CD8-positive, alpha-beta memory T cell (primary cell): ENCODE measurements at regions not wholly inside any gene's neighbourhood (a gene's known extent, or its start where the extent isn't known, plus 50 kb on each side); places are given as distances from the start of the nearest gene placed in this dataset.

ENCODE experiments used
- CTCF ChIA-PET: fragments of 350-600 bp; sonication (Branson Sonifier 250); formaldehyde crosslinking; loops from one replicate; lab custom pipeline; 2021; ENCODE audit warnings: antibody characterized with exemption; lab: Charles Lee
- POLR2A ChIA-PET: fragments of 350-600 bp; sonication (Branson Sonifier 250); formaldehyde crosslinking; loops from one replicate; lab custom pipeline; 2021; ENCODE audit warnings: antibody characterized with exemption; lab: Charles Lee
- DNase-seq, 5 donors: peaks; one replicate each; pipeline versions ENCODE4 v3.0.0 to v3.0.0-alpha.2; 2020 to 2022; ENCODE audit warnings: mixed read lengths in 1 of 5
- H3K27ac ChIP-seq: one replicate; pipeline ENCODE4 v1.7.0; 2013; ENCODE audit warnings: low read depth, mild to moderate bottlenecking, low read length, moderate library complexity
- H3K27me3 ChIP-seq: 2 replicates; pipeline ENCODE4 v1.7.0; 2013; ENCODE audit warnings: low read length, mild to moderate bottlenecking; ENCODE audit not compliant: insufficient read depth, poor library complexity, severe bottlenecking
- H3K36me3 ChIP-seq: 2 replicates; pipeline ENCODE4 v1.7.0; 2013; ENCODE audit warnings: mild to moderate bottlenecking, low read length, moderate library complexity; ENCODE audit not compliant: insufficient read depth
- H3K4me1 ChIP-seq: 2 replicates; pipeline ENCODE4 v1.7.0; 2013; ENCODE audit warnings: mild to moderate bottlenecking, low read length, moderate library complexity; ENCODE audit not compliant: insufficient read depth
- H3K4me3 ChIP-seq: 2 replicates; pipeline ENCODE4 v1.7.0; 2013; ENCODE audit warnings: mild to moderate bottlenecking, low read length
- H3K9me3 ChIP-seq: 2 replicates; pipeline ENCODE4 v1.7.0; 2013; ENCODE audit warnings: mild to moderate bottlenecking, low read length
- H3K27ac Mint-ChIP-seq, 8 donors: one replicate each; pipeline ENCODE4 v1.8.0; 2020 to 2021; ENCODE audit warnings: mixed read lengths in 8 of 8, mild to moderate bottlenecking in 6 of 8, inconsistent platforms in 3 of 8, moderate library complexity in 3 of 8
- H3K27me3 Mint-ChIP-seq, 2 donors: one replicate each; pipeline ENCODE4 v1.8.0; 2020 to 2021; ENCODE audit warnings: mixed read lengths in 2 of 2, mild to moderate bottlenecking in 1 of 2, moderate library complexity in 1 of 2
- H3K36me3 Mint-ChIP-seq, 3 donors: one replicate each; pipeline ENCODE4 v1.8.0; 2020 to 2021; ENCODE audit warnings: mixed read lengths in 3 of 3, inconsistent platforms in 1 of 3, mild to moderate bottlenecking in 1 of 3
- H3K4me1 Mint-ChIP-seq, 3 donors: one replicate each; pipeline ENCODE4 v1.8.0; 2020 to 2021; ENCODE audit warnings: mixed read lengths in 3 of 3, inconsistent platforms in 1 of 3, mild to moderate bottlenecking in 1 of 3
- H3K4me3 Mint-ChIP-seq, 7 donors: one replicate each; pipeline ENCODE4 v1.8.0; 2020 to 2021; ENCODE audit warnings: mixed read lengths in 7 of 7, mild to moderate bottlenecking in 6 of 7, moderate library complexity in 4 of 7, inconsistent platforms in 2 of 7
- H3K9me3 Mint-ChIP-seq, 5 donors: one replicate each; pipeline ENCODE4 v1.8.0; 2020 to 2022; ENCODE audit warnings: mixed read lengths in 5 of 5, mild to moderate bottlenecking in 3 of 5, moderate library complexity in 2 of 5, inconsistent platforms in 1 of 5

GRCh38 chr4:93888308-93888707, 59.8 kb downstream of the ATOH1 start:
- Histone ChIP-seq H3K4me3 (no peak overlapping the region), H3K27me3 (no peaks in the 10 kb centered on the region), H3K9me3 (no peaks in the 10 kb centered on the region), H3K4me1 (no peaks in the 10 kb centered on the region), H3K36me3 (no peaks in the 10 kb centered on the region), H3K27ac (no peak overlapping the region)
- Mint-ChIP-seq H3K9me3 (peaks cover 0 to 3% (median 0%) of the 10 kb centered on the region in 5 donors), H3K4me3 (no peak overlapping the region), H3K27ac (no peak overlapping the region), H3K27me3 (no peaks in the 10 kb centered on the region), H3K36me3 (no peaks in the 10 kb centered on the region), H3K4me1 (no peaks in the 10 kb centered on the region)
- no peak for DNase-seq
- POLR2A ChIA-PET: no interaction called here
- CTCF ChIA-PET: no interaction called here

GRCh38 chr4:93888768-93889167, 60.2 kb downstream of the ATOH1 start:
- no peaks in the 10 kb centered on the region for H3K4me1 ChIP-seq
- ChIA-PET CTCF (no interaction called here), POLR2A (no interaction called here)
- H3K27ac ChIP-seq: no peak overlapping the region
- H3K27me3 ChIP-seq: no peaks in the 10 kb centered on the region
- H3K36me3 ChIP-seq: no peaks in the 10 kb centered on the region
- no peaks in the 10 kb centered on the region for H3K9me3 ChIP-seq
- no peak for DNase-seq
- Mint-ChIP-seq H3K4me3 (no peak overlapping the region), H3K4me1 (no peaks in the 10 kb centered on the region), H3K9me3 (peaks cover 0 to 3% (median 0%) of the 10 kb centered on the region in 5 donors), H3K27ac (no peak overlapping the region), H3K27me3 (no peaks in the 10 kb centered on the region), H3K36me3 (no peaks in the 10 kb centered on the region)
- H3K4me3 ChIP-seq: no peak overlapping the region

DNA sequence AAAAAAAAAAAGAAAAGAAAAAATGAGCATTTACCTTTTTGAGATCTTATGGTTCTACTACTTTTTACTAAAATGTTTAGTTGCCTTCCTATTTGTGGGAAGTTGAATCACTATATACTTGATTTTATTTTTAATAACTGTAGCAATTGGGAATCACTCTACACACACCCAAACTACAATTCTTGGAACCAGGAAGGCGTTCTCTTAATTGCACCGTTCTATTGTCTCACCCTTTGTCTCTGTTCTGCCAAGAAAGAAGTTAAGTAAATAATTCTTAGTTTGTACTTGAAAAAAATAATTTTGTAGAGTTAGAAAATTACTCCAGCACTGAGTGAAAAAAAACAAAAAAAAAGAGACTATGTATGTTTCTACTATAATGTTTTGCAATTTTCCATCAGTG, 62.7 kb downstream of the ATOH1 start:
- CTCF ChIA-PET: no interaction called here
- no peak overlapping the region for H3K27ac Mint-ChIP-seq
- H3K4me1 Mint-ChIP-seq: no peaks in the 10 kb centered on the region
- H3K9me3 Mint-ChIP-seq: peaks cover 0 to 3% (median 0%) of the 10 kb centered on the region in 5 donors
- no peaks in the 10 kb centered on the region for H3K27me3 Mint-ChIP-seq
- Histone ChIP-seq H3K36me3 (no peaks in the 10 kb centered on the region), H3K27ac (no peak overlapping the region), H3K9me3 (no peaks in the 10 kb centered on the region), H3K4me3 (no peak overlapping the region), H3K4me1 (no peaks in the 10 kb centered on the region), H3K27me3 (no peaks in the 10 kb centered on the region)
- DNase-seq: no peak
- H3K36me3 Mint-ChIP-seq: no peaks in the 10 kb centered on the region
- POLR2A ChIA-PET: no interaction called here
- no peak overlapping the region for H3K4me3 Mint-ChIP-seq

GRCh38 chr4:93894995-93895394, 66.4 kb downstream of the ATOH1 start:
- CTCF ChIA-PET: no interaction called here
- Mint-ChIP-seq H3K27me3 (no peaks in the 10 kb centered on the region), H3K27ac (no peak overlapping the region), H3K4me1 (no peaks in the 10 kb centered on the region), H3K9me3 (peaks cover 0 to 3% (median 0%) of the 10 kb centered on the region in 5 donors), H3K4me3 (no peak overlapping the region), H3K36me3 (no peaks in the 10 kb centered on the region)
- H3K27ac ChIP-seq: no peak overlapping the region
- H3K36me3 ChIP-seq: no peaks in the 10 kb centered on the region
- H3K4me1 ChIP-seq: no peaks in the 10 kb centered on the region
- DNase-seq: no peak
- H3K9me3 ChIP-seq: no peaks in the 10 kb centered on the region
- POLR2A ChIA-PET: no interaction called here
- no peak overlapping the region for H3K4me3 ChIP-seq
- no peaks in the 10 kb centered on the region for H3K27me3 ChIP-seq

GRCh38 chr4:93896516-93896915, 68.0 kb downstream of the ATOH1 start:
- no peaks in the 10 kb centered on the region for H3K4me1 ChIP-seq
- Mint-ChIP-seq H3K27me3 (no peaks in the 10 kb centered on the region), H3K36me3 (no peaks in the 10 kb centered on the region), H3K27ac (no peak overlapping the region), H3K9me3 (peaks cover 0 to 3% (median 0%) of the 10 kb centered on the region in 5 donors), H3K4me3 (no peak overlapping the region), H3K4me1 (no peaks in the 10 kb centered on the region)
- DNase-seq: no peak
- no peaks in the 10 kb centered on the region for H3K9me3 ChIP-seq
- CTCF ChIA-PET: no interaction called here
- H3K36me3 ChIP-seq: no peaks in the 10 kb centered on the region
- H3K27me3 ChIP-seq: no peaks in the 10 kb centered on the region
- H3K27ac ChIP-seq: no peak overlapping the region
- H3K4me3 ChIP-seq: no peak overlapping the region
- POLR2A ChIA-PET: no interaction called here

DNA sequence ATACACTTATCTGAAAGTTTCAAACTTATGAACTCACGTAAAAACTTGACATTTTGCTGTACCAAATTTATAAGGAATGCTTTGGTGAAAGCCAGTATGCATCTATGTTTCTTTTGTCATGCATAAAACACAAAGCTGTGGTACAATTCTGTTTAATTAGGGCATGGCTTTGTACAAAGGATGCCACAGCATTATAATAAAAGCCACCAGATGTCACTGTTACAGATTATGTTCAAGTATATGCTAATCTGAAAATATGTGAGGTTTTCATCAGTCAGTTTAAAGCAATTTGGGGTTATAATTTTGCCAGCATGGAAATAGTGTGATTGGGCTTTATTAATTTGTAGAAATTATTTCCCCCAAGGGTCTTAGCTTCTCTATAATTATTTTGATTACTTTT, 69.0 kb downstream of the ATOH1 start:
- ChIA-PET CTCF (no interaction called here), POLR2A (no interaction called here)
- H3K27ac Mint-ChIP-seq: no peak overlapping the region
- Histone ChIP-seq H3K9me3 (no peaks in the 10 kb centered on the region), H3K27me3 (no peaks in the 10 kb centered on the region), H3K27ac (no peak overlapping the region), H3K4me1 (no peaks in the 10 kb centered on the region), H3K36me3 (no peaks in the 10 kb centered on the region), H3K4me3 (no peak overlapping the region)
- no peak for DNase-seq
- no peaks in the 10 kb centered on the region for H3K27me3 Mint-ChIP-seq
- no peak overlapping the region for H3K4me3 Mint-ChIP-seq
- H3K36me3 Mint-ChIP-seq: no peaks in the 10 kb centered on the region
- no peaks in the 10 kb centered on the region for H3K4me1 Mint-ChIP-seq
- peaks cover 0 to 3% (median 0%) of the 10 kb centered on the region in 5 donors for H3K9me3 Mint-ChIP-seq

GRCh38 chr4:93908778-93909177, 80.2 kb downstream of the ATOH1 start:
- DNase-seq: no peak
- H3K4me1 Mint-ChIP-seq: no peaks in the 10 kb centered on the region
- Histone ChIP-seq H3K4me1 (no peaks in the 10 kb centered on the region), H3K27ac (no peak overlapping the region), H3K4me3 (no peak overlapping the region), H3K36me3 (no peaks in the 10 kb centered on the region), H3K9me3 (no peaks in the 10 kb centered on the region), H3K27me3 (no peaks in the 10 kb centered on the region)
- peaks cover 0 to 7% (median 6%) of the 10 kb centered on the region in 5 donors for H3K9me3 Mint-ChIP-seq
- no peak overlapping the region for H3K4me3 Mint-ChIP-seq
- CTCF ChIA-PET: no interaction called here
- no peaks in the 10 kb centered on the region for H3K36me3 Mint-ChIP-seq
- no peak overlapping the region for H3K27ac Mint-ChIP-seq
- no peaks in the 10 kb centered on the region for H3K27me3 Mint-ChIP-seq
- POLR2A ChIA-PET: no interaction called here

DNA sequence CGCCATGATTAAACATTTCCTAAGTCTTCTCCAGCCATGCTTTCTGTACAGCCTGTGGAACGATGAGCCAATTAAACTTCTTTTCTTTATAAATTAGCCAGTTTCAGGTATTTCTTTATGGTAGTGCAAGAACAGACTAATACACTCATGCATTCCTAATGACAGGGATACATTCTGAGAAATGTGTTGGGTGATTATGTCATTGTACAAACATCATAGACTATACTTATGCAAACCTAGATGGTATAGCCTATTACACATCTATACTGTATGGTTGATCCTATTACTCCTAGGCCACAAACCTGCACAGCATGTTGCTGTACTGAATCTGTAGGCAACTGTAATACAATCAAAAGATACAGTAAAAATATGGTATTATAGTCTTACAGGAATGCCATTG, 83.1 kb downstream of the ATOH1 start:
- Histone ChIP-seq H3K4me3 (no peak overlapping the region), H3K4me1 (no peaks in the 10 kb centered on the region), H3K27ac (no peak overlapping the region), H3K27me3 (no peaks in the 10 kb centered on the region), H3K9me3 (no peaks in the 10 kb centered on the region), H3K36me3 (no peaks in the 10 kb centered on the region)
- no peak for DNase-seq
- H3K4me1 Mint-ChIP-seq: no peaks in the 10 kb centered on the region
- no peak overlapping the region for H3K4me3 Mint-ChIP-seq
- POLR2A ChIA-PET: no interaction called here
- H3K9me3 Mint-ChIP-seq: peaks cover 0 to 8% (median 3%) of the 10 kb centered on the region in 5 donors
- CTCF ChIA-PET: no interaction called here
- no peaks in the 10 kb centered on the region for H3K36me3 Mint-ChIP-seq
- H3K27me3 Mint-ChIP-seq: no peaks in the 10 kb centered on the region
- H3K27ac Mint-ChIP-seq: no peak overlapping the region

GRCh38 chr4:93912146-93912545, 83.6 kb downstream of the ATOH1 start:
- Histone ChIP-seq H3K27ac (no peak overlapping the region), H3K4me3 (no peak overlapping the region), H3K4me1 (no peaks in the 10 kb centered on the region), H3K36me3 (no peaks in the 10 kb centered on the region), H3K27me3 (no peaks in the 10 kb centered on the region), H3K9me3 (no peaks in the 10 kb centered on the region)
- H3K4me1 Mint-ChIP-seq: no peaks in the 10 kb centered on the region
- no peaks in the 10 kb centered on the region for H3K36me3 Mint-ChIP-seq
- H3K27ac Mint-ChIP-seq: no peak overlapping the region
- DNase-seq: no peak
- peaks cover 1 to 8% (median 3%) of the 10 kb centered on the region in 5 donors for H3K9me3 Mint-ChIP-seq
- ChIA-PET POLR2A (no interaction called here), CTCF (no interaction called here)
- no peak overlapping the region for H3K4me3 Mint-ChIP-seq
- H3K27me3 Mint-ChIP-seq: no peaks in the 10 kb centered on the region
